ENCODE measurements at regions not wholly inside any gene's neighbourhood (a gene's known extent, or its start where the extent isn't known, plus 50 kb on each side); places are given as distances from the start of the nearest gene placed in this dataset.

DNA sequence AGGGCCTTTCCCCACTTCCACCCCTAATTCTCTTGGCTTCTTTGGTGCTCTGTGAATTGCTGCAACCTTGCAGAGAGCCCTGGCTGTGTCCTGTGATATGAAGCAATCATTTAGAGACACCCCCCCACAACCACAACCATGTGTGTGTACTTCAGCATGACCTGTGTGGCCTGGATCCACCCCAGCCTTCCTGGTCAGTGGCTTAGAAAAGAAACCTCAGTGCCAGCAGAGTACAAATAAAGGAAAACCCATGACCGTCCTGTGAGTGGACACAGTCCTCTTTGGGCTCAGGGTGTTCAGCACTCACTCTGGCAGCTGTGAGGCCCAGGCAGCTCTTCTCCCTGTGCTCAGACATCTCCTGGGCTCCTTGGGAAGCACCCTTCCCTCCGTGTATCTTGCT is 206.6 kb upstream of the DIO3 start:
- TF ChIP-seq, protein P1, sequence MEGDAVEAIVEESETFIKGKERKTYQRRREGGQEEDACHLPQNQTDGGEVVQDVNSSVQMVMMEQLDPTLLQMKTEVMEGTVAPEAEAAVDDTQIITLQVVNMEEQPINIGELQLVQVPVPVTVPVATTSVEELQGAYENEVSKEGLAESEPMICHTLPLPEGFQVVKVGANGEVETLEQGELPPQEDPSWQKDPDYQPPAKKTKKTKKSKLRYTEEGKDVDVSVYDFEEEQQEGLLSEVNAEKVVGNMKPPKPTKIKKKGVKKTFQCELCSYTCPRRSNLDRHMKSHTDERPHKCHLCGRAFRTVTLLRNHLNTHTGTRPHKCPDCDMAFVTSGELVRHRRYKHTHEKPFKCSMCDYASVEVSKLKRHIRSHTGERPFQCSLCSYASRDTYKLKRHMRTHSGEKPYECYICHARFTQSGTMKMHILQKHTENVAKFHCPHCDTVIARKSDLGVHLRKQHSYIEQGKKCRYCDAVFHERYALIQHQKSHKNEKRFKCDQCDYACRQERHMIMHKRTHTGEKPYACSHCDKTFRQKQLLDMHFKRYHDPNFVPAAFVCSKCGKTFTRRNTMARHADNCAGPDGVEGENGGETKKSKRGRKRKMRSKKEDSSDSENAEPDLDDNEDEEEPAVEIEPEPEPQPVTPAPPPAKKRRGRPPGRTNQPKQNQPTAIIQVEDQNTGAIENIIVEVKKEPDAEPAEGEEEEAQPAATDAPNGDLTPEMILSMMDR (conservative IDR thresholded peaks at IDR 0.05; ENCODE audit: control insufficient read depth, insufficient read depth, low read depth, low read length): no peak
- no peak for DNase-seq (ENCODE audit: low read depth)
- H3K4me3 ChIP-seq (ENCODE audit: control insufficient read depth, low read depth, low read length): no peak overlapping the region

DNA sequence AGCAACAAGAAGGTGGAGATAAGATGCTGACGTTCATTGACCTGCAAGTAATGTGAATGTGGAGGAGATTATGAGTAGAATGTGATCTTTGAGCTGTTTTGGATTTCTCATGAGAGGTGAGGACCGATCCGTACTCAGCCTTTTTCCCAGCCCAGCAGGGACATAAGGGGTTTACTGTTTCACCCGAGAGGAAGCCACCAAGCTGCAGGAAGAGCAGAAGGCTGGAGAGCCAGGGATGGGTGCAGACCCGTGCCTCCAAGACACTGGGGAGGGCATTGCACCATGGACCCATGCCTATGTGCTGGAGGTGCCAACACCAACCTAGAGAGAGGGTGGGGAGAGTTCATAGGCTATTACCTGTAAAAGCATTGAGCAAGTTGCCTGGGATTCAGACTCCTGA is 206.0 kb upstream of the DIO3 start:
- no peak for DNase-seq (ENCODE audit: low read depth)
- TF ChIP-seq, protein P1 (conservative IDR thresholded peaks at IDR 0.05; ENCODE audit: control insufficient read depth, insufficient read depth, low read depth, low read length): no peak
- no peak overlapping the region for H3K4me3 ChIP-seq (ENCODE audit: control insufficient read depth, low read depth, low read length)

GRCh38 chr14:101357038-101357437 is 204.3 kb upstream of the DIO3 start:
- DNase-seq (ENCODE audit: low read depth): no peak

GRCh38 chr14:101357559-101358319 is 203.6 kb upstream of the DIO3 start:
- TF ChIP-seq, protein P1 (conservative IDR thresholded peaks at IDR 0.05; ENCODE audit: control insufficient read depth, insufficient read depth, low read depth, low read length): no peak
- no peak for DNase-seq (ENCODE audit: low read depth)
- no peak overlapping the region for H3K4me3 ChIP-seq (ENCODE audit: control insufficient read depth, low read depth, low read length)

More at GRCh38 chr14:101357038-101357437, 204.3 kb upstream of the DIO3 start:
- no peak overlapping the region for H3K4me3 ChIP-seq (ENCODE audit: control insufficient read depth, low read depth, low read length)
- TF ChIP-seq, protein P1 (conservative IDR thresholded peaks at IDR 0.05; ENCODE audit: control insufficient read depth, insufficient read depth, low read depth, low read length): no peak

GRCh38 chr14:101358320-101359125 is 202.8 kb upstream of the DIO3 start:
- TF ChIP-seq, protein P1 (conservative IDR thresholded peaks at IDR 0.05; ENCODE audit: control insufficient read depth, insufficient read depth, low read depth, low read length): no peak
- no peak for DNase-seq (ENCODE audit: low read depth)
- no peak overlapping the region for H3K4me3 ChIP-seq (ENCODE audit: control insufficient read depth, low read depth, low read length)

GRCh38 chr14:101359221-101360053 is 201.9 kb upstream of the DIO3 start:
- no peak overlapping the region for H3K4me3 ChIP-seq (ENCODE audit: control insufficient read depth, low read depth, low read length)
- DNase-seq (ENCODE audit: low read depth): peak; percentile 6
- TF ChIP-seq, protein P1 (conservative IDR thresholded peaks at IDR 0.05; ENCODE audit: control insufficient read depth, insufficient read depth, low read depth, low read length): no peak
